ENCODE measurements at regions not wholly inside any gene's neighbourhood (a gene's known extent, or its start where the extent isn't known, plus 50 kb on each side); places are given as distances from the start of the nearest gene placed in this dataset.

DNA sequence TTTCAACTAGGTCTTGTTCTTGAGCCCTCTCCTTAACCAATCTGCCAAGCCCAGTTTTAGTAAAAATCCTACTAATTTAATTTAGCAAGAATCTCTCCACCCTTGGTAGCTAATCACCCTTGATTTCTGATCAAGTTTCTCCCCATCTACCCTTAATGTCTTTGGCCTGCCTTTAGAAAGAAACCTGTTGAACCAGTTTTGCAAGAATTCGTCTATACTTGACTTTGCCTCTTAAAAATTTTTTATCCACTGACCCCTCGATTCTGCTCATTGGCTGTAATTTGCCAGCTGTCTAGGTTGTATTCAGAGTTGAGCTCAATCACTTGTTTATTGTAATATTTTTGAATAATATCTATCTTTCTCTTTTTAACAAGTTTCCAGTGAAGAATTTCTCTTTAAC lies 1138.5 kb downstream of the CDH11 start:
- peak in 2 of 3 donors; percentile 23 to 47 for DNase-seq (ENCODE audit: low read depth in 3 of 3, low spot score in 2 of 3)

DNA sequence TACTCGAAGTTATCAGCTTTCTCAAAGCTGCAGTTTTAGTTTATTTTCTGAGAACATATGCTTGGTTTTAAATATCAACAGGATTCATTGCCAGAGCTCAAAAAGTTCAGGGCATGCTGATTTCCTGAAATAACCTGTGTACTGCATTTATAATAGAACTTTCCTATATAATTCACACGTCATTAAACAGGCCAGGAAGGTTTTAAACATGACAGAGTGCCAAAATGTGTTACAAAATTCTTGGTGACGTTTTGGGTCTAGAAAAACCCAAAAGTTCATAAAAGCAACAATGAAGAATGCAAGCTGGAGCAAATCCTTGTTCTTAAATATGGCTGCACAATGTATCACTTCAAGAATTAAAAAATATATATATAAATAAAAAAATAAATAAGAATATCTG lies 1139.1 kb downstream of the CDH11 start:
- DNase-seq (ENCODE audit: low read depth in 3 of 3, low spot score in 2 of 3), result no peak

DNA sequence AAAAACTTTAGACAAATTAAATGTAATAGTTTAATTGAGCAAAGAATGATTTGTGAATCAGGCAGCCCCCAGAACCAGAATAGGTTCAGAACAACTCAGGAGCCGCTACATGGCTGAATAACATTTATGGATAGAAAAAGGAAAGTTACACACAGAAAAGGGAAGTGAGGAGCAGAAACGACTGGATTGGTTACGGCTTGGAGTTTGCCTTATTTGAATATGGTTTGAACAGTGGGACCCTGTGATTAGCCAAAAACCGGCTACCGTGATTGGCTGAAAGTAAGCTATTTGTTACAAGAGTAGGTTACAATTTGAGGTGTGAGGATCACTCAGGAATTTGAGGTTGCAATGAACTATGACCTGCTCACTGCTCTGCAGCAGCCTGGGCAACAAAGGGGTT lies 1139.8 kb downstream of the CDH11 start:
- no peak for DNase-seq (ENCODE audit: low read depth in 3 of 3, low spot score in 2 of 3)

DNA sequence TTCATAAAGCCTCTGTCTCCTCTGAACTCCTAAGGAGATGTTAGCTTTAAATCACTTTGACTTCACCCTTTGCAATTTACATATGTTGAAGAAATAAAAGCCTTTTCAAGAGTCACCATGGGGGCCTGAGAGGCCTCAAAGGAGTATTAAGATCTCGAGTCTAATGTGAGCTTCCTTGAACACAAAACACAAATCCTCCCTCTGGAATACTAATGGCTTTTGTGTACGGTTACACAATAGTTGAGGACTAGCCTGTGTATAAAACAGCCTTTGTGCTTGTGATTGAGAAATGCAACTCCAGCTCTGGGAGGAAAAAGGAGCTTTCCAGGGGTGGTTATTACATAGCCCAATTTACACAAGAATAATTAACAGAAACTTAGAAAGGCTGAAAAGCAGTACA lies 1140.2 kb downstream of the CDH11 start:
- no peak for DNase-seq (ENCODE audit: low read depth in 3 of 3, low spot score in 2 of 3)

DNA sequence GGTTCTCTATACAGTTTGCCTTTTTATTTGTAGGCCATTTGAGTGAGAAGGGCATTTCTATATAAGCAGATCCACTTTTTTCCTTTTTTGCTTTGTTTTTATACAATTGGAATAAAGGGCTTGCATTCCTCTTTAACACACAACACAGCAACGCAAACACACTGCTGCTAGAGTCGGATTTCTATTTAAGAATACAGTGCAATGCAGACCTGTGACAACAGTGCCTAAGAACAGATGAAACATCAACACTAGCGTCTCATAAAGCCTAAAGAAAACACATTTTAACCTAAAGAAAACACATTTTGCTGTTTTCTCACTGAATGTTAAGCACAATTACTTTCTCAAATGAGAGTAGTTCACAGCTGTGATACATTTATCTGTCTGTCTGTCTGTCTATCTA lies 1141.1 kb downstream of the CDH11 start:
- DNase-seq (ENCODE audit: low read depth in 3 of 3, low spot score in 2 of 3), result no peak

DNA sequence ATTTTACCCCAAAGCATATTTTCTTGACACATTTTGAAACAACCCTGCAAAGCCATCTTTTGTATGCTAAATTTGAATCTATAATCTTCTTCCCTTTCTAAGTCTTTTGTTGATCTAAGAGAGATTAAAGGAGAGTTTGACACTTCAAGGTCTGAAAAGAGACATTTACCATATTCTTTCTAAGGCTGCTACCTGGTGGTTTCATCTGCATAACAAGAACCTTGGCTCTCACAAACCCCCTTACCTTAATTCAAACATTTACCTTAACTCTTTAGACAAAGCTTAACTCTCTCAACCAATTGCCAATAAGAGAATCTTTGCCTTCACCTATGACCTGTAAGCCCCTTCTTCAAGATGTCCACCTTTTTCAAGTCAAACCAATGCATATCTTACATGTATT lies 1143.6 kb downstream of the CDH11 start:
- DNase-seq (ENCODE audit: low read depth in 3 of 3, low spot score in 2 of 3), result no peak

DNA sequence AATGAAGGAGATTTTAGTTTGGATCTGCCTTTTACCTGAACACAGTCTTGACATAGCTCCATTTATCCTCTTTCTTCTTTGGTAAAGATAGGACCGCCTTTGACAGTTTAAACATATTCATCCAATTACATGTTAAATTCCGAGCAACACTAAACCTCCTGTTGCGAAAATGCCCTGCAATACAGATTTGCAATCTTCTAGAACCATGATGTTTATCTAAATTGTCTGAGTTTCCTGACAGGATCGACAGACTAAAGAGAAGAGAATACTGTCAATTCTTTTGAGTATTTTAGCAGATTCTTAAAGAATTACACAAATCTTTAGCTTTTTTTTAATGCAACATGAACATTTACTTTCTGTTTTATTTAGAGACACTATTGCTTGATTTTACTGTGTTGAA lies 1145.5 kb downstream of the CDH11 start:
- DNase-seq (ENCODE audit: low read depth in 3 of 3, low spot score in 2 of 3), result no peak

DNA sequence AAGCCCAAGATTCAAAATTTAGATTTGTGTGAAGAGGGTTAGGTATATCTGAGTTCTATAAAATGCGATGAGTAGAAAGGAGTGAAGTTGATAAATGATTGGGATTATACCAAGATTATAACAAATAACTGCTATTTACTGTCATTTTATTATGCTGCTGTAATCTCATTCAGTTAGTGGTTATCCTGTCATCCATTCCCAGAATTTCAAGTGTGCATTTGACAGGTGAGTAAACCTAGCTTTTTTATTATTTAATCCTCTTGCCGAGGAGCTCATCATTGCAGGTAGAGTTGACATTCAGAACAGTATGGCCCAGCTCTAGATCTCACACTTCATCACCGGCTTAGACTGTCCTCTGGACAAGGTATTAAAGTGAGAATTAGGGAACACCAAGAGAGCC lies 1146.2 kb downstream of the CDH11 start:
- DNase-seq (ENCODE audit: low read depth in 3 of 3, low spot score in 2 of 3), result no peak

DNA sequence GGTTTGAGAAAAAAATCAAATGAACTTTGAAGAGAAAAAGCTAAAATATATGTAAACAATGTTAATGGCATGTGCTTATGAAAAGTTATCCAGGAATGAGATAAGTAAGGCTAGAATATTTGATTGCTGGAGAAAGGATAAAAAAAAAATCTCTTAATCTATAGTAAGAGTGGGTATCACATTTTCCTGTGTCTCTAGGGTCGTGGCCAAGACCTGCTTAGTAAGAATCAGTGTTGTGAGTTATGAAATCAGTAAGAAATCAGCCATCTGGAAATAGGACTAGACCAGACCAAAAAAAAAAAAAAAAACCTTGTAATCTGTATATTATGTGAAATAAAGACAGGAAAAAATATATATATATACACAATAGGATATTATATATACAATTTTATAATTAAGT lies 1153.9 kb downstream of the CDH11 start:
- no peak for DNase-seq (ENCODE audit: low read depth in 3 of 3, low spot score in 2 of 3)

DNA sequence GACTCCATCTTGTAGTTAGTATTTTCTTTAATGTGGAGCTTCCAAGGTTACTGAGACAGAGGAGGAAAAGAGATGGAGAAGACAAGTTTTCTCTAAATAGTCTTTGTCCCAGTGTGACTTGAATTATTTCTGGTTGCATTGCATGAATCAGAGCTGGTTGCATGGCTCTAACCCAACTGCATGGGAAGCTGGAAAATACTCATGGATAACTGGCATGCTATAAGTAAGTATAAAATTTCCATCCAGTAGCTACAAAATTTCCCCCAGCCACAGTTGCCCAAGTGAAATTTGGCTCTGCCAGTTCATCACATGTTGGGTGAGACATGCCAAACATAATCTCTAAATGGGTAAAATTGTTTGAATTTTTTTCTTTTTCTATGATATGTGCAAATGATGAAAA lies 1161.5 kb downstream of the CDH11 start:
- DNase-seq (ENCODE audit: low read depth in 3 of 3, low spot score in 2 of 3), result no peak

DNA sequence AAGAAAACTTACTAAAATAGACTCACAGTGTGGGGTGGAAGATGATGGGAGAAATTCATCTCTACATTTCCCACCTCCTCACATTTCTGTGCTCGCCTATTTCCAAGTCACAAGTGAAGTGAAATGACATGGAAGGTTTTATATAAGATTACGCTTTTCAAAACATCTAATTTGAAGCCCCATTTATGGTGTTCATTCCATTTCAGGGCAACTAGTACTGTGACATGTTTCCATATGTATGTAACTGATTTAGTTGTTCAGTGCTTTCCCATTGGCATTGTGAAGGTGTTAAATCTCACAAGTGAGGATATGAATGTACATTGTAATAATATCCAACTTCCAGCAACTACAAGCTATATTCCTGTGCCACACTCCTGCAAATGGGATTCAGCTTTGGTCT lies 1174.8 kb downstream of the CDH11 start:
- DNase-seq (ENCODE audit: low read depth in 3 of 3, low spot score in 2 of 3), result no peak

DNA sequence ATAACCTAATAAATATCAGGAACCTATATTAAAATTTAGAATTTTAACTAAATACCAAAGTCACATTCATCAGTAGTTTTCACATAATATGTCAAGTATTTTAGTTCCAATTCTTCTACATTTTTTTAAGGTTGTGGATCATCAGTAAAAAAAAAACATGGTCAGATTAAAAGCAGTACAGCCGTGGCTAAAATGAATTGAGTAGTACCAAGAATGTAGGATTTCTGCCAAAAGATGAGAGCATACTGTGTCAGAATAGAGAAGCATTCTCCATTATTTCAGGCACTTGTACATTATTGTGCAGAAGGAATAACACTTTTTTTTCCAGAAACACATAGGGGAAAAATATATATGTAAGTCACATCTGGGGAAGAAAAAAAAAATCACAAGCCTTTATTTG lies 1176.1 kb downstream of the CDH11 start:
- DNase-seq (ENCODE audit: low read depth in 3 of 3, low spot score in 2 of 3), result no peak

DNA sequence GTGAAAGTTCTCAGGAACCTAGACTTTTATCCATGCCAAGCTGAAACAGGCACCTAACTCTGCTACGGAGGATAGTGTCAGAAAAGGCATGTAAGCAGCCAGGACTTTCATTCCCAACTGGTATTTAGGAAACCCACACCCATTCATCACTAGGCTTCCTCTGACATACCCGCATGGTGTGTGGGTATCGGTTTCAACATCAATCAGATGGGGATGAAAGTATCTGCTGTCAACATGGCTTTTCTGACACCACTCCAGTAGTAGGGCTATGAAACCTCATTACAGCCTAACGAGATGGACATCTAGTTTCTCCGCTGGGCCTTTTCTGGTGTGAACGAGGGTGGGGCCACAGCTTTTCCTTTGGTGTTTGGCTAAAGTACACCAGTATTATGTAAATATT lies 1178.3 kb downstream of the CDH11 start:
- DNase-seq (ENCODE audit: low read depth in 3 of 3, low spot score in 2 of 3), result no peak

DNA sequence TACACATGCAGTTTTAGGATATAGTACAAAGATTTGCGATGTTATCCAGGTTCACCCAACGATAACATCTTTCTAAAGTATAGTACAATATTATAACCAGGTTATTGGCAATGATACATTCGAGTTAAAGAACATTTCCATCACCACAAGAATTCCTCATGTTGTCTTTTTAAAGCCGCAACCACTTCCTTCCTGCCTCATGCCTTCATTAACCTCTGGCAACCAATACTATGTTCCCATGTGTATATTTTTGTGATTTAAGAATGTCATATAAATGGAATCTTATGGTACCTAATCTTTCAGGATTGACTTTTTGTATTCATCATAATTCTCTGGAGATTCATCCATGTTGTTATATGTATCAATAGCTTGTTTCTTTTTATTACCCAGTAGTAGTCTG lies 1183.2 kb downstream of the CDH11 start:
- no peak for DNase-seq (ENCODE audit: low read depth in 3 of 3, low spot score in 2 of 3)

DNA sequence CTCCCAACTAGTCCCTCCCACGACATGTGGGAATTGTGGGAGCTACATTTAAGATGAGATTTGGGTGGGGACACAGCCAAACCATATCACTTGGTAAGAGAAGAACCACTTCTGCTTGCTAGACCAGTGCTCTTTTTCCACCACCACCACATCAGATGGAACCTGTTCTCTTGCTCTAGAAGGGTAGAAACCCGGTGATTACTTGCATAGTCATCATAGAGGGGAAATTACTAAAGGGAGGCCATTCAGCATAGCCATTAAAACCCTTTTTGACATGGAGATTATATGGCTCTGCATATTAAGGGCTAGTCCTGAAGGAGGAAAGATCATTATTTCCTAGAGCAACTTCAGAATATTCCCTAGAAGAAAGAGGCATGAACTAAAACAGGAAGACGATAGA lies 1188.0 kb downstream of the CDH11 start:
- DNase-seq (ENCODE audit: low read depth in 3 of 3, low spot score in 2 of 3), result no peak

DNA sequence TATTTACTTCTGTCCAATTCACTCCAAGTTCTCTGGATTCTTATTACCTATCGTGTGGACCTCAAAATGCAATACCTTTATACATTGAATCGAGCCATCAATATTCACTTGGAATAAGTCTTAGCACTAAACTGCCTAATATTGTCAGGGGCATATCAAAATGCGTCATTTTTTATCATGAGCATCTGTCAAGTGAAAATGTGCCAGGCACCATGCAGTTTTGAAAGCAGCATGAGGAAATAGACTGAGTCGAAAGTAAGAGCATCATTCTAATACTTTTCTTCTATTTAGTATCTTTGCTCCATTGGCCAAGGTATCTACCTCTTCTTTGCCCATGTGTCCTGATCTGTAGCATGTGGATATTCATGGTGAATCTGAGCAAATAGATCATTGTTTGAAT lies 1193.4 kb downstream of the CDH11 start:
- DNase-seq (ENCODE audit: low read depth in 3 of 3, low spot score in 2 of 3), result no peak

DNA sequence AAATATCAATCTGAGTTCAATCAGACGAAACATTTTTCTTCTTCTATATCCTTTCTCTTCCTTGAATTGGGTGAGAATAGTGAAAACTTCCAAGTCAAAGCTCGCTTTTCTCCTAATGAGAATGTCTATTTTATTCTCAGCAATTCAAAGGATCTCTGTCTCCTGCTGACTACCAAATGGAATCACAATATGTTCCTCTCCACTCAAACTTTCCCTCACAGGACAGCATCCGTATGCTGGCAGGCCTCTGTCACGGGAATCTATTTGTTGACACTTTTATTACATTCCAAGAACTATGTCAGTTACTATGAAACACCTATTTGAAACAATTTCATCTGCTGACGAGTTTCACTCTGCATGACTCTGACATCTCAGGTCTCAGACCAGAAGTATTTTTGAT lies 1196.6 kb downstream of the CDH11 start:
- DNase-seq (ENCODE audit: low read depth in 3 of 3, low spot score in 2 of 3), result no peak

DNA sequence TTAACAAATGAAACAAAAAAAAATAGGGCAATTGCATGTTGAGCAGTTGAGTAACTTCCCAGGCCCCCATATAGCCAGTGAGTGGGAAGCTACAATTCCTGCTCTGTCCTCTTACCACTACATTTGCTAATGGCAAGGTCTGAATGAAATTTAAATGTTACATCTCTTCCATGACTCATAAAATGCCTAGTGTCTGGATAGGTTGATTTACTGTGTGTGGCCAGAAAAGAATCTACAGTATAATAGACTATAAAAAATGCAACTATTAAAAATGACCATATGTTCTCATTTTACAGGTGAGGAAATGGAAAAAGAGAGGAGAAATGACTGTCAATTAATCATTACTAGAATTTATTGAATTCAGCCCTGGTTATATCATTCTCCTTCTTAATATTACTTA lies 1199.3 kb downstream of the CDH11 start:
- DNase-seq (ENCODE audit: low read depth in 3 of 3, low spot score in 2 of 3), result no peak

DNA sequence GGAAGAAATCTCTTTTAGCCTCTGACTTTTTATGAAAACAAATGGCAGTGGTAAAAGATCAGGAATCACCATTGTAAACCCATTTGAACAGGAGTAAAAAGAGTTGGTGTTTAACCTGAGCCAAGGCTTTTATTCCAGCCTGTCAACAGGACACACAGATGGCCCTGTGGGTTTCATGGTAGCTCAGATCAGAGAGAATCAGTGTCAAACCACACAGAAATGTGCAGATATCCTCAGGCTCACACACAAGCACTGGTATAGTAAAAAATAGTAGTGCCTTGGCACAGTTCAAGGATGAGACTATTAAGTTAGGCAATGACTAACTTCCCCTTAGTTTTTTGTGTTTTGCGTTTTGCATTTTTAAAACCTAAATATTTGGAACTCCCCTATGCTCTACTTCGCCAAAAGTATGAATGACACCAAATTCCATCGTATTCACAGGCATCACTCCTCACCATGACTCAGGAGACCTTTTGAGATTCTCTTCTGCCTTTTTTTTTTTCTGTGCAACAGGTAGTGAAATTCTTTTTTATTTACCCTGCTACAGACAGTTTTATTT lies 1200.0 kb downstream of the CDH11 start:
- no peak for DNase-seq (ENCODE audit: low read depth in 3 of 3, low spot score in 2 of 3)

DNA sequence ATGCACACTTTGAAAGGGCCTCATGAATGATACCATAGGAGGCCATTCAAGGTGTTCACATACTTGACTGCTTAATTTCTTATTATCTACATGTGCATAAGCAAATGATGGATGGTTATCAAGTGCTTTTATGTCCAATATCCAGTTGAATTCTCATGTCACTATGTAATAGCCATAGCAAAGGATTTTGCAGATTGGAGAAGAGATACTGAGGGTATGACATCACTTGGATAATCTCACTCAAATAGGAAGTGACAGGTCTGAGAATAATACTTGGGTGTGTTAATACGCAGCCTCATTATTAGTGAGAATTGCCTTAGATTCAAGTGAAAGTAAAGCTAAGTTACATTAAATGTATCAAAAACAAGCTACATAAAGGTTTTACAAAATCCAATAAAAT lies 1208.6 kb downstream of the CDH11 start:
- DNase-seq (ENCODE audit: low read depth in 3 of 3, low spot score in 2 of 3), result no peak

DNA sequence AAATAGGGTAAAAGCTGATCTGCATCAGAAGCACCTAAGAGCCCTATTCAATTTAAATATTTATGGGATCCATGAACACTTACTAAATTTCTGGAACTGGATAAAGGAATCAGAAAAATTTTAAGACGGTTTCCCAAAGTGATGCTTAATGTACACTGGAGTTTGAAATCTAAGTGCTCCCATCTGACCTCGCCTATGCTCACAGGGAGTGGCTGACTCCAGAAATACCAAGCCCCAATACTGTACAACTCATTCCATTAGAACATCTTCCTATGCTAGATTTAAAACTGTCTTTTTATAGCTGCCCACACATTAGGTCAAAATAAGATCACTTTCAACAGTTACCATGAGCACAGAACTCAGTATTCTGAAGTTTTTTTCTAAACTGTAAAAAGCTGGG lies 1214.6 kb downstream of the CDH11 start:
- DNase-seq (ENCODE audit: low read depth in 3 of 3, low spot score in 2 of 3), result no peak

DNA sequence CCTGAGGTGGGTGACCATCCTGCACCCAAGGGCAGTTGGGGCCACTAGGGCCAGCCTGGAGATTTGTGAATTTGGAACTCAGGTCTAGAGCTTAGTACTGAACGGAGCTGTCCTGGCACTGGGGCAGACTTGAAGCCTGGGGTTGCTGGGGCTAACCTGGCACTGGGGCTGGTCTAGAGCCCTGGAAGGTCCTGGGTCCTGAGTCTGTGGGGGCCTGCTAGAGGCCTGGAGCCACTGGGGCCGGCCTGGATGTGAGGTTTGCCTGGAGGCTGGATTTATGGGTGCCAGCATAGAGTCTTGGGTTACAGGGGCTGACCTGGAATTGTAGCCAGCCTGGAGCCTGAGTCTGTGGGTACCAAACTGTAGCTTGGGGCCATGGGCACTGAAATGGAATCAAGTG lies 1216.9 kb downstream of the CDH11 start:
- no peak for DNase-seq (ENCODE audit: low read depth in 3 of 3, low spot score in 2 of 3)

DNA sequence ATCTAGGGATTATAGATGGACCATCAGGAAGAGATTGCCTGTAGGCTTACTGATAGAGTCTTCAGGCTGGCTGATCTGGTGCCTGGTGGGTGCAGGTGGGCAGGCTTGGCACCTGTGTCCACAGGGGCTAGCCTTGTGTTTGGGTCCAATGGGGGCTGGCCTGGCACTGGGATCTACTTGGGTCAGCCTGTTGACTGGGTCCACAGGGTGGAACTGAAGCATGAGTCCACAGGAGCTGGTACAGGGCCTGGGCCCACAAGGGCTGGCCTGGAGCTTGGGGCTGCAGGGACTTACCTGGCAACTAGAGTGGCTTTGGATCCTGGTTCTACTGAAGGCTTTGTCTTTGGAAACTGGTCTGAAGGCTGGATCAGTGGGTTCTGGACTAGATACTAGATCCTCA lies 1217.7 kb downstream of the CDH11 start:
- DNase-seq (ENCODE audit: low read depth in 3 of 3, low spot score in 2 of 3), result no peak
